ENCODE measurements at regions not wholly inside any gene's neighbourhood (a gene's known extent, or its start where the extent isn't known, plus 50 kb on each side); places are given as distances from the start of the nearest gene placed in this dataset.
"Not testable (repeated sequence)": the region's sequence is repeated elsewhere in the genome, so short reads cannot be mapped to it uniquely, and the experiment has no call there.

- no peak for DNase-seq
These were observed 250.4 kb downstream of the LRRC70 start for GRCh38 chr5:62828742-62829603.

DNA sequence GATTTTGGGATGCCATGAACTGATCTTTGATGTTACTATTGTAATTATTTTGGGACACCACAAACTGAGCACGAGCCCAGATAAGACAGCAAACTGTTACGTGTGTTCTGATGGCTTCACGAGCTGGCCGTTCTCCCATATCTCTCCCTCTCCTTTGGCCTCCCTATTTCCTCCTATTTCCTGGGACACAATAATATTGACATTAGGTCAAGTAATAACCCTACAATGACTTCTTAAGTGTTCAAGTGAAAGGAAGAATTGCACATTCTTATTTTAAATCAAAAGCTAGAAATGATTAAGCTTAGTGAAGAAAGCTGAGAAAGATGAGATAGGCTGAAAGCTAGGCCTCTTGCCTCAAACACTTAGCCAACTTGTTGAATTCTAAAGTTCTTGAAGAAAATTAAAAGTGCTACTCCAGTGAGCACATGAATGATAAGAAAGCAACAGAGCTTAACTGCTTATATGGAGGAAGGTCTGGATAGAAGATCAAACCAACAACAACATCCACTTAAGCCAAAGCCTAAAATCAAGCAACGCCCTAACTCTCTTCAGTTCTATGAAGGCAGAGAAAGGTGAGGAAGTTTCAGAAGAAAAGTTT is 247.1 kb downstream of the LRRC70 start:
- DNase-seq: no peak

DNA sequence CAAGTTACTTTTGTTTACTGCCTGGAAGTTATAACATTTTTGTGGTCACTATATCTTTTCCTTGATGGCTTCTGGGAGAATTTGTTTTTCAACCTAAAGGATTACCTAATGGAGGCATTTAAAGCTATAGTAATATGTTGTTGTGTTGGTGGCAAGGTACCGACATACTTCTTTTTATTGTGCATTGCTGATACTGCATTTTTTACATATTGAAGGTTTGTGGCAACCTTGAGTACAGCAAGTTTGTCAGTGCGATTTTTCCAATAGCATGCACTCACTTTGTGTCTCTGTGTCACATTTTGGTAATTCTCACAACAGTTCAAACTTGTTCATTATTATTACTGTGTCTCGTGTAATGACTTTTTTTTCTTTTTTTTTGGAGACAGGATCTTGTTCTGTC is 246.3 kb downstream of the LRRC70 start:
- DNase-seq: no peak

DNA sequence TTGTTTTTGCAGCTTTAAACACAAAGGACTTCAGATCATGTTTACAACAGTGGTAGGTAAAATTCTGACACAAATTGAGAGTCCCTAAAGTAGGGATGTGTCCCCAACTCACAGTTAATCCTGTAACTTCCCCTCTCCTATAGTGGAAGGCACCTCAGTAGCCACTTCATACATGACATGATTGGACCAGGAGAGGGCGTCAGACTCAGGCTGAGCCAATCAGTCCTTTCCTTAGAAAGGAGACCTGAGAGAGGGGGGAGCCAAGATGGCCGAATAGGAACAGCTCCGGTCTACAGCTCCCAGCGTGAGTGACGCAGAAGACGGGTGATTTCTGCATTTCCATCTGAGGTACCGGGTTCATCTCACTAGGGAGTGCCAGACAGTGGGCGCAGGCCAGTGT is 238.4 kb downstream of the LRRC70 start:
- not testable (repeated sequence) for DNase-seq

DNA sequence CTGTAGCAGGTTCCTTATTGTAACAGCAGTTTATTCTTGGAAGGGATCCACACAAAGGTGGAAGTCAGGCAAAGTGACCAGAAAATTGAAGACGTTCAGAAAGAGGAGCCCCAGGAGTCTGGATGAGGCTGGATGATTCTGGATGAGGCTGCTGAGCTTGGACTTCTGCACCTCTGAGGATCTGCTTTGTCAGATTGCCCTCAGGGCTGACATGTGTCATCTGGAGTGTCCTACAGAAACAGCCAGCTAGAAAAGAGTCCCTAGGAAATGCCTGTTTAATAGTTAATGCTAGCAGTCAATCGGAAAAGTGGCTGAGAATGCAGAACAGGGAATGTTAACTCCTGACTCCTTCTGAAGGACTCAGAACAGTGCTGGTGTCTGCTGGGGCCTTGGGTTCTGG is 236.4 kb downstream of the LRRC70 start:
- DNase-seq: no peak

GRCh38 chr5:62812621-62813255 is 234.1 kb downstream of the LRRC70 start:
- DNase-seq: no peak

DNA sequence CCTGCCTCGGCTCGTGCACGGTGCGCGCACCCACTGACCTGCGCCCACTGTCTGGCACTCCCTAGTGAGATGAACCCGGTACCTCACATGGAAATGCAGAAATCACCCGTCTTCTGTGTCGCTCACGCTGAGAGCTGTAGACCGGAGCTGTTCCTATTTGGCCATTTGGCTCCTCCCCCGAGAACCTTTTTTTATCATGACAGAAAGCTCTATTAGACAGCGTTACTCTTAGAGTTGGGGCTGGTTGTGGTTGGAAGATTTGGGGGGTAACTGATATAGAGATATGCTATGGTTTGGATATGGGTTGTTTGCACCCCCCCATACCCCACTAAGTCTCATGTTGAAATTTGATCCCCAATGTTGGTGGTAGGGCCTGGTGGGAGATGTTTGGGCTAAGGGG is 226.2 kb downstream of the LRRC70 start:
- DNase-seq: not testable (repeated sequence)

DNA sequence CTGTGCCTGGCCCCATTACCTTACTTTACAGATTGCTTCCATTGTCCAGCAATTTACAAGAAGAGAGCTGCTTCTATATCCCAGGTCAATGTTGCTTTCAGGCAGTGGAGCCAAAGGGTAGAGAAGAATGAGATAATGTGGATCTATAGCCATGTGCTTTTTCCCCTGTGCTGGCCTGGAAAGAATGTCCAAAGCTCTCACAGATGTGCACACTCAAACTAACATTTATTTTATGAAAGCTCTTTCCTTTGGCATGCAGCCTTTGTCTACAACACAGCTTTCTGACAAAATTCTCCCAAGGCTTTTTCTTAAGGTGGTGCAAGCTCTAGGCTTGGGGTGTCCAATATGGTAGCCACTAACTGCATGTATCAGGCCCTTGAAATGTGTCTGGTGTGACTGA is 217.3 kb downstream of the LRRC70 start:
- no peak for DNase-seq

DNA sequence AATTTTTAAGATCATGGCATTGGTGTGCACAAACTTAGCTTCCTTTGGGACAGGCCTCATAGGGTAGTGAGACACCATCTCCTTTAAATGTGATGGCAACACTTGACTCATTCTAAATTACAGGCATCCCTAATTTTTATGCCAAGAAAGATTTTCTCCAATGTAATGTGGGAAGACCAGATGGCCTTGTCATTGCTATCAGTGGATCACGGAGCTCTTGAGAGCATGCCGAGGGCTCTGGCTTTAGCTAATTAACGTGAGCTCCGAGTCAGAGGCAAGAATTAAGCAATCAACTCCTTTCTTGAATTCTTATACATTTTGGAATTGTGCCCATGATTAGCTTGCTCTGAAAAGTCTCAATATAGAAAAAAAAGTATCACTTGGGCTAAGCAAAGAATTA is 215.8 kb downstream of the LRRC70 start:
- DNase-seq: no peak

DNA sequence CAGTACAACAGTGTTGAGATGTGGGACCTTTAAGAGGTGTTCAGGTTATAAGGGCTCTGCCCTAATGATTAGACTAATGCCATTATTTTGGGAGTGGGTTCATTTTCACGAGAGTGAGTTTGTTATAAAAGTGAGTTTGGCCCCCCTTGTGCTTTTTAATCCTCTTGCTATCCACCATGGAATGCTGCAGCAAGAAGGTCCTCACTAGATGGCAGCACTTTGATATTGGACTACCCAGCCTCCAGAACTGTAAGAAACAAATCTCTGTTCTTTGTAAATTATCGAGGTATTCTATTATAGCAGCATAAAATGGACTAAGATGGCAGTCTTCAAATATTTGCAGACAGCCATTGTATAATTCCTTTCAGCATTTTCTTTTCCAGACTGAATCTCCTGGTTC is 212.4 kb downstream of the LRRC70 start:
- DNase-seq: no peak

DNA sequence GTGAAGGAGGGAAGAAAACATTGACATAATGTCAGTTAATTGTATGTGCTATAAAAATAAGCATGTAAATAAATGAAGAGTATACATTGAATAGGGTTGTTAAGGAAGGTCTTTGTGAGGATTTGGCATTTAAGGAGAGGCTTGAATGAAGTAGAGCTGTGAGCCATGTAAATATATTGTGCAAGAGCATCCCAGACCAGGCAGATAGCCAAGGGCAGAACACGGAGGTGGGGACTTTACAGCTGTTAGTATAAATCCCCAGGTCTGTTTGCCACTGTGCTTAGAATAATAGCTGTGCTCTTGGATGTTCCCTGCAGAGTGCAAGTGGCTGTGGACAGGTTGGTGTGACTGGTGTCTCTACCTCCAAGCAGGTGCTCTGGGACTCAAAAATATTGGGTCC is 211.7 kb downstream of the LRRC70 start:
- DNase-seq: no peak

GRCh38 chr5:62786099-62786498 is 207.5 kb downstream of the LRRC70 start:
- DNase-seq: no peak

GRCh38 chr5:62785588-62785987 is 207.0 kb downstream of the LRRC70 start:
- no peak for DNase-seq

DNA sequence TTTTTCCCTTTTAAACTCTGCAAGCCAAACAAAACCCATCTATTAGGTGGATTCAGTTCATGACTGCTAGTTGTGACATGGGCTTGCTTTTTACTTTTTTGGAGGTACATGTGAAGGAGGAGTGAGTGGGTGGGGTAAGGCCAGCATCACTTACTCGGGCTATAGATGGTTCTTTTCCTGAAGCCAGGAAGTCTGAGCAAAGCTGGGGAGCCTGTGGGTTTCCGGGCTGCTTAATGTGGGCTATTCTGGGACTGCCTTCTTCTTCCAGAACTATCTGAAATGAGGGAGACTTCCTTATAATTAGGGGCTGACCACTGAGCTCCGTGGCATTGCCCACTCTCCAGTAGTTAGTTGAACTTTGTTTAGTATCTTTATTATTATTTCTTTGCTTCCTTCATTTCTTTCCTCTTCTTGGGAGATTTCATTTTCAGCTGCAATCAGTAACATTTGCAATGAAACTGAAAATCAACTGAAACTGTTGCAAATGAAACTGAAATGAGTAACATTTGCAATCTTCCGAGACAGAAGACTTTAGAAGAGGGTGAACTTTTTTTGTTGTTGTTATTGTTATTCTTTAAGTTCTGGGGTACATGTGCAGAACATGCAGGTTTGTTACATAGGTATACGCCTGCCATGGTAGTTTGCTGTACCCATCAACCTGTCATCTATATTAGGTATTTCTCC is 204.9 kb downstream of the LRRC70 start:
- DNase-seq: peak in 5 of 14 donors; percentile 3 to 54 (median 10)

GRCh38 chr5:62780888-62781287 is 202.3 kb downstream of the LRRC70 start:
- DNase-seq: no peak

- DNase-seq: no peak
These were observed 201.6 kb downstream of the LRRC70 start for GRCh38 chr5:62780230-62780629.

GRCh38 chr5:62779010-62779422 is 200.4 kb downstream of the LRRC70 start:
- DNase-seq: peak in 2 of 14 donors; percentile 1 to 24

DNA sequence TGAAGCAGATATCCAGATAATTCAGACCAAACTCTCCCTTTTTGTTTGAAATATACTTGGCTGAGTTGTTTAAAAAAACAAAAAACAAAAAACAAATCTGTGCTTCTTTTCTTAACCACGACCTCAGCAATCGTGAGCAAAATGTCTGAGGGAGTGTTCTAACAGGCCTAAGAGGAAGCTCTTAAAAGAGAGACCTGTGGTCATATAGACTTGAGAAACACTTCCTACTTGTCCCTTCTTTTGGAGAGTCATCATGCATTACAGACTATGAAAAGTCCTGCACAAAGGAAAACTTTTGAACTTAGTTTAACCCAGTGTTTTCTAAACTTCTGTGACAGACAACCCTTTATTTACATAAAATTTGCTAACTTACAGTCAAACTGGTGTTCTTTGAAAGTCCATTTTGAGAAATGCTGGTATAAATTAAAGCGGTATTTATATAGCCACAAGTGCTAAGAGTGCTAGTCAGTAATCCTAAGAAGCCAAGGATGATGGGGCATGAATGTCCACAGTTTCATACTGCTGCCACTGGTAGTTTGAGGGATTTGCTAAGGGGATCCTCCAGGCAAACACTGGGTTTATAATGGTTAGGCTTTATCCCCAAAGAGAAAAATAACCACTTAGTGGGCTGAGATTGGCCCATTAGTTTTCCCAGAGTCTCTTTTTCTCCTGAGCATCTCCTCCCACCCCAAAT is 199.8 kb downstream of the LRRC70 start:
- DNase-seq: peak in 1 of 14 donors; percentile 2

- not testable (repeated sequence) for DNase-seq
These were observed 198.5 kb downstream of the LRRC70 start for GRCh38 chr5:62777081-62777480.

DNA sequence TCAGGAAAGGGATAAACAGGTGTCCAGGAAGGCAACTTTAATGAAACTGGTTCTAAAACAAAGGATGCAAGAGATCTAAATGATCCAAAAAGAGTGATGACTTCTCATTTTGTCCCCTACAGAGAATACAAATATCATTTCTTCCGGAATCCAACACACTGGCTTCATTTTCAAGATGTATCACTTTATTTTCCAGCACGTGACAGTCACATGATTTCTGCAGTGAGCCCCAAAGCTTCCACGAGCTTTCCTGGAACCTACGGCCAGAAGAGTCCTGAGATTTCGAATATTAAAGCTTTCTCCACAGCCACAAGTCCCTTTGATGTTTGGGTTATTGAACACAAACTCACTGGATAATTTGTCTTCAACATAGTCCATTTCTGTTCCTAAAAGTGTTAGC is 198.0 kb downstream of the LRRC70 start:
- not testable (repeated sequence) for DNase-seq

GRCh38 chr5:62773460-62773859 is 194.8 kb downstream of the LRRC70 start:
- no peak for DNase-seq

DNA sequence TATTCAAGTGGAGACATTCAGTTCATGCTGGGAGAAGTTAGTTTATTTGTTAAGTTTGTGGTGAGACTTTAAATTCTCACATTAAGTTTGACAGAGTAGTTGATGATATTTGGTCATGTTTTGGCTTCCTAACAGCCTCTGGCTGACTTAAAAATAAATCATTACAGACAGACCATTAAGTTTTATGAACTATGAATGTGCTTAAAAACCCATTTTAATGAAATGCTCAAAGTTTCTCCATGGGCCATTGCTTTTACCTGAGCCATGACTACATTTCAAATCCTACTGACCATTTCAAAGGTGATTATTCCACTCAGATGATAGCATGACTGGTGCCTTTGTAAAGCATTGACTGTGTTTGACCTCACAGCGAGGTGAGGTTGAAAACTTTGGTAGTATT is 192.7 kb downstream of the LRRC70 start:
- no peak for DNase-seq

Data from C1 segment of cervical spinal cord (tissue), 14 donors.